ENCODE measurements at regions not wholly inside any gene's neighbourhood (a gene's known extent, or its start where the extent isn't known, plus 50 kb on each side); places are given as distances from the start of the nearest gene placed in this dataset.

DNA sequence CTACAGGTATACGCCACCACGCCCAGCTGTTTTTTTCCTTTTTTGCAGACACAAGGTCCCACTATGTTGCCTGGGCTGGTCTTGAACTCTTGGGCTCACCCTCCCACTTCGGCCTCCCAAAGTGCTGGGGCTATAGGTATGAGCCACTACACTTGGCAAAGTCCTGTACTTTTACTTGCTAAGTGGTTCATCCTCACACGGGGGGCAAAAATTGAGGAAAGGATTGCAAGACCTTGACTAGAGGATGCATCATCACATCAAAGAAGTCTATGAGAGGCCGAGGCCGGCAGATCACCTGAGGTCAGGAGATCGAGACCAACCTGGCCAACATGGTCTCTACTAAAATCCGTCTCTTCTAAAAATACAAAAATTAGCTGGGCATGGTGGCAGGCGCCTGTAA is 116.5 kb upstream of the FAM174B start:
- RAD21 ChIA-PET (ENCODE audit: unreplicated experiment): no interaction called here
- no peaks in the 10 kb centered on the region for H3K27me3 ChIP-seq (replicated peaks in 1 of 2; ENCODE audit: control insufficient read depth in 2 of 2, insufficient read depth in 2 of 2, low read length in 1 of 2)
- TF ChIP-seq MEF2B (IDR thresholded peaks at IDR 0.05; ENCODE audit: partially characterized antibody, poor library complexity, severe bottlenecking) (no peak), TAF1 (IDR thresholded peaks at IDR 0.05; ENCODE audit: borderline replicate concordance, low read depth, low read length) (no peak), TARDBP (IDR thresholded peaks at IDR 0.05; ENCODE audit: borderline replicate concordance) (no peak), EP300 (IDR thresholded peaks at IDR 0.05; ENCODE audit: borderline replicate concordance in 1 of 2, control insufficient read depth in 1 of 2, low read depth in 2 of 2, low read length in 2 of 2) (no peak), ELK1 (IDR thresholded peaks at IDR 0.05; ENCODE audit: low read depth, low read length) (no peak), MYC (IDR thresholded peaks at IDR 0.05; ENCODE audit: insufficient read depth, insufficient read length, insufficient replicate concordance, low read length, severe bottlenecking) (no peak), NR2C1 (IDR thresholded peaks at IDR 0.05) (no peak), LARP7 (IDR thresholded peaks at IDR 0.05) (no peak), STAT3 (IDR thresholded peaks at IDR 0.05; ENCODE audit: low read depth, low read length) (no peak), BCLAF1 (IDR thresholded peaks at IDR 0.05) (no peak), JUNB (IDR thresholded peaks at IDR 0.05) (no peak)
- CTCF ChIA-PET: no interaction called here
- no peak for FAIRE-seq
- 46% methylated on average over 9 of the region's 9 CpGs for WGBS (ENCODE audit: insufficient coverage, insufficient replicate concordance, low lambda C conversion rate, missing lambda C conversion rate)
- no peak for ATAC-seq
- H3K4me2 ChIP-seq (ENCODE audit: control insufficient read depth, insufficient read depth): no peak overlapping the region
- H3K9ac ChIP-seq (ENCODE audit: control insufficient read depth, insufficient read depth, low read length): no peak overlapping the region
- BruUV-seq (replicated peaks): no TSS peak
- H3K4me1 ChIP-seq (ENCODE audit: control insufficient read depth, insufficient read depth, low read length): no peaks in the 10 kb centered on the region
- SMC1A ChIA-PET (ENCODE audit: uncharacterized antibody, unreplicated experiment): interaction anchor here (0.9 kb wide), 1 partner anchor 455 kb away, joined by 3 read pairs; no protein-coding TSS in a partner anchor
- intact Hi-C loops (cut with micrococcal nuclease; ENCODE audit: unreplicated experiment) (no loop called here), in situ Hi-C loops (cut with MboI) (no loop called here)
- no peaks in the 10 kb centered on the region for H3K9me3 ChIP-seq (replicated peaks; ENCODE audit: control insufficient read depth, insufficient read depth, low read length)
- no peak overlapping the region for H3K4me3 ChIP-seq
- H2AFZ ChIP-seq (ENCODE audit: control insufficient read depth, low read depth, low read length): no peak overlapping the region
- no peak overlapping the region for H3K27ac ChIP-seq (ENCODE audit: control insufficient read depth, insufficient read depth)
- DNase-seq (ENCODE audit: low read depth, low spot score): no peak
- H3K79me2 ChIP-seq (ENCODE audit: control insufficient read depth, insufficient read depth, low read length): no peaks in the 10 kb centered on the region
- H4K20me1 ChIP-seq (ENCODE audit: control insufficient read depth, insufficient read depth): no peaks in the 10 kb centered on the region
- H3K36me3 ChIP-seq (ENCODE audit: control insufficient read depth in 2 of 2, insufficient read depth in 2 of 2, low read length in 1 of 2): no peaks in the 10 kb centered on the region
- POLR2A ChIA-PET: no interaction called here
